Skeletal muscle satellite cell (primary cell): ENCODE measurements at regions not wholly inside any gene's neighbourhood (a gene's known extent, or its start where the extent isn't known, plus 50 kb on each side); places are given as distances from the start of the nearest gene placed in this dataset.

Experiments used
- H3K27me3 ChIP-seq: 2 replicates; pipeline ENCODE4 v1.7.0; 2013; ENCODE audit warnings: low read length; ENCODE audit not compliant: control insufficient read depth, insufficient read depth
- H3K36me3 ChIP-seq: 2 replicates; pipeline ENCODE4 v1.7.0; 2013; ENCODE audit warnings: mild to moderate bottlenecking, control low read depth, low read length; ENCODE audit not compliant: insufficient read depth
- H3K4me1 ChIP-seq: 2 replicates; pipeline ENCODE4 v1.7.0; 2013; ENCODE audit warnings: low read length; ENCODE audit not compliant: control insufficient read depth, insufficient read depth
- H3K4me2 ChIP-seq: 2 replicates; pipeline ENCODE4 v1.7.0; 2013; ENCODE audit warnings: mild to moderate bottlenecking, low read length
- H3K4me3 ChIP-seq: 2 replicates; pipeline ENCODE4 v1.7.0; 2013; ENCODE audit warnings: low read length
- H3K9ac ChIP-seq: 2 replicates; pipeline ENCODE4 v1.7.0; 2013; ENCODE audit warnings: mild to moderate bottlenecking, low read depth, low read length, moderate library complexity
- H3K9me3 ChIP-seq: replicated peaks from 2 replicates; pipeline ENCODE4 v1.7.0; 2013; ENCODE audit warnings: mild to moderate bottlenecking, control low read depth, low read length

DNA sequence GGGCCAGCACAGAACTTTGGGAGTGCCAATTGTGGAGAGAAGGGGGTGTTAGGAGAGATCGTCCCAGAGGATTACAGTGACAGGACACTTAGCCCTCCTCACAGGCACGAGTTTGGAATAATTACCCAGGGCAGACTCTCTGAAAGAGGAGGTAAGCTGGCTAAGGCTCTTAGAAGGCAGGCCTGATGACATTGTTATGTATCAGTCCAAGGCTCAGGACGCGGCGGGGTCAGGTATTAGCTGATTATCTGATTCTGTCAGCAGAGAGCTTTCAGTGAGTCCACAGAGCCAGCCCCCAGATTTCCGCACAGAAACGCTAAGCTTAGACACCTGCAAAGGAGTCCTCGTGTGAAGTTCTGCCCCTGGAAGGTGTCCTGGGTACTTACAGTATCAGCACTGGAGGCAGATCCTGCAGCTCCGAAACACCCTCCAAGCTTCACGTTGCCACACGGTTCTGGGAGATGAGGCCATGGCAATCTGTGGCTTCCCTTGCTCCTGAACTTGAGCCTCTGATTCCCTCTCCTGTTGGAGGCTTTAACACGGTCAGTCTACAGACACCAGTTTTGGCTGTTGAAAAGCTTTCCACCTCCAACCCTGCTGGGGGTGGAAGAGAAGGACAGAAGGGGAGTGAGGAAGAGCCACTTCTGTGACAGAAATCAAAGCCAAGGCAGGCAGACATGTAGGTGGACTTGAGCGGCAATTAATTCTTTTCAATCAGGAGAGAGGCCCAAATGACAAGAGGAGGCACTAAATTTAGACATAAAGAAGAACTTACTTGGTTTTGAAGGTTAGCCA lies 123.6 kb upstream of the CADM1 start:
- H3K4me1 ChIP-seq = peaks cover 4% of the 10 kb centered on the region
- no peaks in the 10 kb centered on the region for H3K9me3 ChIP-seq
- no peak overlapping the region for H3K4me2 ChIP-seq
- no peaks in the 10 kb centered on the region for H3K36me3 ChIP-seq
- H3K9ac ChIP-seq = no peak overlapping the region
- H3K27me3 ChIP-seq = no peaks in the 10 kb centered on the region
- H3K4me3 ChIP-seq = no peak overlapping the region

DNA sequence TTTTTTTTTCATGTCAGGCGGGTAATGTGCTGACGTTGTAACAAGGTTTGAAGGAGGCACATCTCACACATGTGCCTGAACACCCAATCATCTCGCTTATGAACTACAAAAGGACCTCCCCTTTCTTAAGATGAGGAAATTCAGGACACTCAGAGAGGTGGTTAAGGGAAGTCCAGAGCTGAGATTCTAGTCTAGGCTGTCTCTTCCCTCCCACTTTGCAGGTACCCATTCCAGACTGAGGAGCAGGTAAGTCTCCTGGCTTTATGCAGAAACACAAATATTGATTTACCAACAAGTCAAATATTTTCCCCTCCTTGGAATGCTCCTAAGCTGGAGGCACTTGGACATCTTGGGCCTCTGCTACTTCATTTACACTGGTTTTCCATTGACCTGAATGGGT lies 122.9 kb upstream of the CADM1 start:
- no peak overlapping the region for H3K9ac ChIP-seq
- no peak overlapping the region for H3K4me3 ChIP-seq
- H3K36me3 ChIP-seq = no peaks in the 10 kb centered on the region
- H3K27me3 ChIP-seq = no peaks in the 10 kb centered on the region
- peaks cover 12% of the 10 kb centered on the region for H3K4me1 ChIP-seq
- H3K4me2 ChIP-seq = no peak overlapping the region
- no peaks in the 10 kb centered on the region for H3K9me3 ChIP-seq

DNA sequence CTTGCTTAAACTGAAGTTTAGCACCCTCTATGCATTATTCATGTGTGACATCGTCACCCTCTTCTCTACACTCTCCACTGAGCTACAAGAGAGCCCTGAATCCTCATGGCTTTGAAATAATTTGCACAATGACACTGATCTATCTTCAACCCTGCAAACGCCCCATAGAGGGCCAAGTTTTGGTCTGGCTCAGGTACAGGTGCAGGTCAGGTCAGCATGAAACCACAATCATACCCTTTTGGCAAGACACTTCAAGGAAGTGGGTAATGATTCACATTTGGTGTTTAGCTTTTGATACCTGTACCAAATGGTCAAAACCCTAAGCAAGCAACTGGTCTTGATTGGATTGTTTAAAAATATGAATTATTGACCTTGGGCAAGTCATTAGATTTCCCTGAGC lies 122.2 kb upstream of the CADM1 start:
- Histone ChIP-seq H3K9ac (no peak overlapping the region), H3K4me2 (no peak overlapping the region), H3K4me1 (peaks cover 13% of the 10 kb centered on the region), H3K9me3 (no peaks in the 10 kb centered on the region), H3K36me3 (no peaks in the 10 kb centered on the region), H3K4me3 (no peak overlapping the region), H3K27me3 (no peaks in the 10 kb centered on the region)

DNA sequence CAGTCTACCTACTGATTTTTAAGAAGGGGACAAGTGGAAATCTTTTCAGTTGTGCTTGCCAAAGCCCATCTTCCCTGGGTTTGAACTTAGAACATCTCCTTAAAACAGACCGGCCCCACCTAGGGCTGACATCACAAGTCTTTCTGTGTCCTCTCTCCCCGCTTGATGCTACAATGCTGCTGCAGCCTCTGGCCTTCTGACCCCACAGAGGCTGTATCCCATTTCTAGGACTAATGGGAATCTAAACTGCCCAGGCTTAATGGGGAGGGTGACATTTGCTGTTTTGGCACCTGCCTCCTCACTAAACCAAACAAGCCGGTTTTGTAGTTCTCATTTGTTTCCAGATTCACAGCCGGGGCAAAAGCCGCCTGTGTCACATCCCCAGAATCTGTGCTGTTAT lies 121.3 kb upstream of the CADM1 start:
- Histone ChIP-seq H3K9me3 (no peaks in the 10 kb centered on the region), H3K4me3 (no peak overlapping the region), H3K4me2 (no peak overlapping the region), H3K4me1 (peaks cover 13% of the 10 kb centered on the region), H3K27me3 (no peaks in the 10 kb centered on the region), H3K36me3 (no peaks in the 10 kb centered on the region), H3K9ac (no peak overlapping the region)

DNA sequence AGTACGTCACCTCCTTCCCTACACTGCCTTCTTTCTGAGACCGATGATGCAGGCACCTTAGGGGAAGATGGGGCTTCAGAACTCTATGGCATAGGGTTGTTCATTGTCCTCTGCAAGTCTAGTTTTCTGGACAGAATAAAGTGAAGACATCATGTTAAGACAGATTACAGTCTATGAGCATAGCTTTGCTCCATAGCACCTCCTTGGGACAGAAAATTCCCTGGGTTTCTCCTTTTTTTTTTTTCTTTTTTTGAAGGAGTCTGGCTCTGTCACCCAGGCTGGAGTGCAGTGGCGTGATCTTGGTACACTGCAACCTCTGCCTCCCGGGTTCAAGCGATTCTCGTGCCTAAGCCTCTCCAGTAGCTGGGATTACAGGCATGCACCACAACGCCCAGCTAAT lies 119.8 kb upstream of the CADM1 start:
- Histone ChIP-seq H3K27me3 (no peaks in the 10 kb centered on the region), H3K4me1 (peaks cover 13% of the 10 kb centered on the region), H3K4me3 (no peak overlapping the region), H3K9ac (no peak overlapping the region), H3K9me3 (no peaks in the 10 kb centered on the region), H3K36me3 (no peaks in the 10 kb centered on the region), H3K4me2 (no peak overlapping the region)

DNA sequence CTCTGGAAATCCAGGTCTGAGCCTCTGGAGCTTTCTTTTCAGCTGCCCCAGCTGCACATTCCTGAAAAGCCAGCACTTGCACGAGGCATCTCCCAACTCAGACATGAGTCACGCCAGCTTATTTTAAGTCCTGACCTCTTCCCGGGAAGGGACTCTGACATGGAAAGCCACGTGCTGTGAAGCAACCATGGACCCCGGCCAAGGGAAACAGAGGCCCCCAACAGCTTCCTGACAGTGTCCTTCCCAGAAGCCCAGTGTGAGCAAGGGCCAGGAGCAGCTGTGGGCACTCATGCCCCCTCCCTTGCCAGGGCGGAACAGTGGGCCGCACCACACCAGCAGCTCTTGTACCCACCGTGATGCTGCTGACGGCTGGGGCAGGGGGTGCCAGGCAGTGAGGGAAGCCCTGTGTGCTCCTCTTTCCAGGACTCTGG lies 118.8 kb upstream of the CADM1 start:
- no peaks in the 10 kb centered on the region for H3K27me3 ChIP-seq
- peak overlapping the region; percentile 37 for H3K4me2 ChIP-seq
- no peaks in the 10 kb centered on the region for H3K36me3 ChIP-seq
- no peak overlapping the region for H3K4me3 ChIP-seq
- no peaks in the 10 kb centered on the region for H3K9me3 ChIP-seq
- peaks cover 13% of the 10 kb centered on the region for H3K4me1 ChIP-seq
- H3K9ac ChIP-seq = no peak overlapping the region

DNA sequence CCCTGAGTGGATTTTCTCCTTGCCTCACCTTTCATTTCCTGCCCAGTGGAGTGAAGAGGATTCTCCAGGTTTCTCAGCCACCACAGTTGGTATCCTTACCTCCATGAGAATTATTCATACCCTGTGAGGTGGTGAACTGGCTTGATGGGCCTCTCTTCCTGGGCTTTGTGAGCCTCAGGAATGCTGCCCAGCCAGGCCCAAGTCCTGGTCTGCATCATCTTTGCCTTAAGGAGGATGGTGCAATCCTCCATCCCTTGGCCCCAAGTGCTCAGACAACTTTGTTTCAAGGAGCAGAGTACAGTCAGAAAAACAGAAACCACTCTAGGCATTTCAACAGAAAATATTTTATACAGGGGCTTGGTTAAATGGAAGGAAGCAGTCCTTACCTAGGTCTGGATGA lies 114.2 kb upstream of the CADM1 start:
- no peak overlapping the region for H3K4me2 ChIP-seq
- no peaks in the 10 kb centered on the region for H3K27me3 ChIP-seq
- no peak overlapping the region for H3K4me3 ChIP-seq
- H3K9me3 ChIP-seq = no peaks in the 10 kb centered on the region
- H3K4me1 ChIP-seq = peaks cover 19% of the 10 kb centered on the region
- H3K9ac ChIP-seq = no peak overlapping the region
- H3K36me3 ChIP-seq = no peaks in the 10 kb centered on the region

DNA sequence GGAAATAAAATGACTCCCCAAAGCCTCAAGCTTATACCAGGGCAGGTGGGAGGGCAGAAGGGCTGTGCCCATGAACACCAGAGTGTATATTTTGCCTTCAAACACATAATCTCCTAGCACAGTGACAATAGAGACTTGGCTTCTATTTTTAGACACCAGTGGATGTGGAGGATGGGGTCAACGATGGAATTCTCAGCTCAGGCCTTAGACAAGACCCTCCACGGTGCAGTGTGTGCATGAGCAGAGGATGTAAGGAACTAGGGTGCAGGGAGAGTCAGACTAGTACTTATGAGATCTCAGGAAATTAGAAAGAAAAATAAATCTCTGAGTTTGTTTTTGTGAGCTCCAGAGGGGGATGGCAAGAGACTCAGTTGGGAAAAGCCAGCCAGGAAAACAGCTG lies 113.6 kb upstream of the CADM1 start:
- Histone ChIP-seq H3K36me3 (no peaks in the 10 kb centered on the region), H3K9me3 (no peaks in the 10 kb centered on the region), H3K27me3 (peaks cover 1% of the 10 kb centered on the region), H3K4me2 (no peak overlapping the region), H3K9ac (no peak overlapping the region), H3K4me3 (no peak overlapping the region), H3K4me1 (peaks cover 14% of the 10 kb centered on the region)

DNA sequence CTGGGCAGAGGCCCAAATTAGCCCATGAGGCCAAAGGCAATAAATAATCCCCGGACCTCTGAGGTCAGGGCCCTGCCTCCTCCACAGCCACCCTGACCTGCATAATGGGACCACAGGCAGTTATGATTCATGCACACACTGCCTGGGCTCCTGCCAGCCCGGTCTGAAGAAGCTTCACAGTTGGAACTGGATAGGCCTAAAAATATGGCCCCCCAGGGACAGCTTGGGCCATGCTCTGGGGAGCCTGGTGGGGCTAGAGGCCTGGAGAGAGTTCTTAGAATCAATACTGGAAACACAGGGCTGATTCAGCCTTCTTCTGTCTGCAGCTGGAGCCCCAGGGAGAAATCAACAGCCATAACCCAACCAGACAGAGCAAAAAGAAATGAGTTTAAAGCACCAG lies 112.8 kb upstream of the CADM1 start:
- no peaks in the 10 kb centered on the region for H3K36me3 ChIP-seq
- H3K9ac ChIP-seq = no peak overlapping the region
- no peak overlapping the region for H3K4me2 ChIP-seq
- H3K27me3 ChIP-seq = peaks cover 4% of the 10 kb centered on the region
- no peak overlapping the region for H3K4me3 ChIP-seq
- H3K9me3 ChIP-seq = no peaks in the 10 kb centered on the region
- peaks cover 6% of the 10 kb centered on the region for H3K4me1 ChIP-seq

DNA sequence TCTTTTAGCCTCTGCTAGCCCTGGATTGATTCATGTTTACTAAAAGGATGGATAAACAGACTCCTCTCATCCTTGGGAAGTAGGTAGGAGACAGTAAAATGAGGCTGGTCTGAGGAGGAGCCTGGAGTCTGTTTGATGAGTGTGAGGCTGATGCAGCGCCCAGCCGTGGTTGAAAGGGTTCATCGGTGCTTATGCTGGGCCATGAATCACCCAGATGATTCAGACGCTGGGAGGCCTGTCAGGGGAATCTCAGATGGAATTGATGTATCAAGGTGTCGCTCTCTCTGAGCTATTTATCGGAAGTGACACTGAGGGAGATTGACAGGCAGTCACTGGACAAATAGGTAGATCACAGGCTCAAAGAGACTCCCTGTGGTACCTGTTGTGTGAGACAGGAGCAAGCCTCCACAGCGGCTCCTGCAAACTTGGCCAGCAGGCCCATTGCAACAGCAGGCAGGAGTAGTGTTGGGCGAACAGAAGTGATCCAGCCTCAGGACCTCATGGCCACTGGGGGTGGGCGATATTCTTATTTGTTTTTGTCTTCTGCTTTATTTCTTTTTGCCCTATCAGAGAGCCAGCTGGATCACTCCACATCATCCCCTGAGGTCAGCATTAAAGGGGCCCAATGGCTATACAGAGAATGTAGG lies 109.9 kb upstream of the CADM1 start:
- Histone ChIP-seq H3K9ac (no peak overlapping the region), H3K4me2 (no peak overlapping the region), H3K36me3 (no peaks in the 10 kb centered on the region), H3K27me3 (peaks cover 4% of the 10 kb centered on the region), H3K4me3 (no peak overlapping the region), H3K4me1 (peaks cover 6% of the 10 kb centered on the region), H3K9me3 (no peaks in the 10 kb centered on the region)

DNA sequence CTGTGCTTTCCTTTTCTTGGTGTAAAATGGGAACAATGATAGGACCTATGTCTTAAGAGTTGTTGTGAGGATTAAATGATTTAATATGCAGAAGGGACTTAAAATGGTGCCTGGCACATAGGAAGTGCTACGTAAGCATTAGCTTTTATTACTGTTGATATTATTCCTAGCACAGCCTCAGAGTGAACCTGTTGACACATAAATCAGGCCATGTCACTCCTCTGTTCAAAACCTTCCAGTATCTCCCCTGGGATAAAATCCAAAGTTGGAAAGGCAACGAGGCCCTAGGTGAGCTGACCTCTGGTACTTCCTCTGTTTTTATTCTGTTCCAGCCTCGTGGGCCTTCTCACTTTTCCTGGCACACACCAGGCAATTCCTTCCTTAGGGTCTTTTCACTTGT lies 108.8 kb upstream of the CADM1 start:
- Histone ChIP-seq H3K4me3 (no peak overlapping the region), H3K4me1 (peaks cover 6% of the 10 kb centered on the region), H3K9ac (no peak overlapping the region), H3K36me3 (no peaks in the 10 kb centered on the region), H3K9me3 (no peaks in the 10 kb centered on the region), H3K27me3 (peaks cover 4% of the 10 kb centered on the region), H3K4me2 (no peak overlapping the region)
